ENCODE measurements at regions not wholly inside any gene's neighbourhood (a gene's known extent, or its start where the extent isn't known, plus 50 kb on each side); places are given as distances from the start of the nearest gene placed in this dataset.

- no peak for TF ChIP-seq ZNF274 (IDR thresholded peaks at IDR 0.05; ENCODE audit: low read depth, low read length)
- no peak for TF ChIP-seq SUZ12 (IDR thresholded peaks at IDR 0.05; ENCODE audit: extremely low read depth, insufficient read depth, insufficient read length)
These were observed 356.3 kb downstream of the PLPP3 start for GRCh38 chr1:56222914-56223540.

All from NT2/D1 (cell line).